Nephron progenitor cell (in vitro differentiated cells): ENCODE measurements at regions not wholly inside any gene's neighbourhood (a gene's known extent, or its start where the extent isn't known, plus 50 kb on each side); places are given as distances from the start of the nearest gene placed in this dataset.

ENCODE experiments used
- DNase-seq: peaks from one replicate; pipeline ENCODE4 v3.0.0; 2021
- H3K27ac Mint-ChIP-seq: 2 replicates; pipeline ENCODE4 v1.8.0; 2021; ENCODE audit warnings: mild to moderate bottlenecking, moderate library complexity, mixed read lengths
- H3K27me3 Mint-ChIP-seq: 2 replicates; pipeline ENCODE4 v1.8.0; 2021; ENCODE audit warnings: mild to moderate bottlenecking, low read depth, mixed read lengths; ENCODE audit not compliant: poor library complexity
- H3K36me3 Mint-ChIP-seq: 2 replicates; pipeline ENCODE4 v1.8.0; 2021; ENCODE audit warnings: low read depth, mixed read lengths
- H3K4me1 Mint-ChIP-seq: 2 replicates; pipeline ENCODE4 v1.8.0; 2021; ENCODE audit warnings: mixed read lengths
- H3K4me3 Mint-ChIP-seq: 2 replicates; pipeline ENCODE4 v1.8.0; 2021; ENCODE audit warnings: mild to moderate bottlenecking, moderate library complexity, mixed read lengths
- H3K9me3 Mint-ChIP-seq: 2 replicates; pipeline ENCODE4 v1.8.0; 2021; ENCODE audit warnings: mild to moderate bottlenecking, moderate library complexity, mixed read lengths
- TF ChIP-seq, protein P1 (sequence below): fragments of 200-600 bp; sonication (generic); IDR thresholded peaks from 2 replicates; pipeline ENCODE4 v1.5.0; 2021; ENCODE audit warnings: antibody characterized with exemption

DNA sequence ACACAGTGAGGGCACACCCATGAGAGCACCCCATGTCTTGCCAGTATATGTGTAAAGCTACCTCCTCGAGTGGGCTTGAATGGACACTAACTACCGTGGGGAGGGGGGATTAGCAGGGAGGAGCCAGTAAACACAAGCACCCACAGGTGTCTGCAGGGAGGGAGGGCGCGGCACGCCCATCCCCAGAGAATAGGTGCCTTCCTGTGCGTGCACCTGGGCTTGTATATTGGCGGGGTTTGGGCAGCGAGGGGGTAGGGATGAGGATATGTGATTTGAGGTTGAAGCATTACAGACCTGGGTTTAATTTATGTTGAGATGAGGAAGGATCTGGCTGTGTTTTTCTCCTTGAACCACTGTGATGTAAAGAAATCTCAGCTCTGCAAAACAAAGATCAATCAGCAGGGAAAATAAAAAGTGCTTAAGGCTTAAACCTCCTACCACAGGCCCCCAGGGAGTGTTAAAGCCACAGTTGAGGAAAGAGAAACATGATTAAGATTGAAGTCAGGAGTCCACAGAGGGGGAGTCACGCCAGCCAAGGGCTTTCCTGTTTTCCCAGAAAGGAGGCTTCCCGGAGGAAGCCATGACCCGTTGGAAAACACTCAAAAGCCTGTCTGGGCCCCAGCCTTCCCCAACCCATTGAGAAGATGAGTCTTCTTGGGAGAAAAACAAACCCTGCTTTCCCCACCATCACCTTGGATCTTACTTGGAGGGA is 80.0 kb downstream of the CAMK2N1 start:
- peaks cover 96% of the 10 kb centered on the region for H3K27me3 Mint-ChIP-seq
- no peak for DNase-seq
- no peaks in the 10 kb centered on the region for H3K36me3 Mint-ChIP-seq
- H3K4me1 Mint-ChIP-seq = peaks cover 13% of the 10 kb centered on the region
- TF ChIP-seq, protein P1, sequence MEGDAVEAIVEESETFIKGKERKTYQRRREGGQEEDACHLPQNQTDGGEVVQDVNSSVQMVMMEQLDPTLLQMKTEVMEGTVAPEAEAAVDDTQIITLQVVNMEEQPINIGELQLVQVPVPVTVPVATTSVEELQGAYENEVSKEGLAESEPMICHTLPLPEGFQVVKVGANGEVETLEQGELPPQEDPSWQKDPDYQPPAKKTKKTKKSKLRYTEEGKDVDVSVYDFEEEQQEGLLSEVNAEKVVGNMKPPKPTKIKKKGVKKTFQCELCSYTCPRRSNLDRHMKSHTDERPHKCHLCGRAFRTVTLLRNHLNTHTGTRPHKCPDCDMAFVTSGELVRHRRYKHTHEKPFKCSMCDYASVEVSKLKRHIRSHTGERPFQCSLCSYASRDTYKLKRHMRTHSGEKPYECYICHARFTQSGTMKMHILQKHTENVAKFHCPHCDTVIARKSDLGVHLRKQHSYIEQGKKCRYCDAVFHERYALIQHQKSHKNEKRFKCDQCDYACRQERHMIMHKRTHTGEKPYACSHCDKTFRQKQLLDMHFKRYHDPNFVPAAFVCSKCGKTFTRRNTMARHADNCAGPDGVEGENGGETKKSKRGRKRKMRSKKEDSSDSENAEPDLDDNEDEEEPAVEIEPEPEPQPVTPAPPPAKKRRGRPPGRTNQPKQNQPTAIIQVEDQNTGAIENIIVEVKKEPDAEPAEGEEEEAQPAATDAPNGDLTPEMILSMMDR = no peak
- no peak overlapping the region for H3K4me3 Mint-ChIP-seq
- no peaks in the 10 kb centered on the region for H3K9me3 Mint-ChIP-seq
- no peak overlapping the region for H3K27ac Mint-ChIP-seq

DNA sequence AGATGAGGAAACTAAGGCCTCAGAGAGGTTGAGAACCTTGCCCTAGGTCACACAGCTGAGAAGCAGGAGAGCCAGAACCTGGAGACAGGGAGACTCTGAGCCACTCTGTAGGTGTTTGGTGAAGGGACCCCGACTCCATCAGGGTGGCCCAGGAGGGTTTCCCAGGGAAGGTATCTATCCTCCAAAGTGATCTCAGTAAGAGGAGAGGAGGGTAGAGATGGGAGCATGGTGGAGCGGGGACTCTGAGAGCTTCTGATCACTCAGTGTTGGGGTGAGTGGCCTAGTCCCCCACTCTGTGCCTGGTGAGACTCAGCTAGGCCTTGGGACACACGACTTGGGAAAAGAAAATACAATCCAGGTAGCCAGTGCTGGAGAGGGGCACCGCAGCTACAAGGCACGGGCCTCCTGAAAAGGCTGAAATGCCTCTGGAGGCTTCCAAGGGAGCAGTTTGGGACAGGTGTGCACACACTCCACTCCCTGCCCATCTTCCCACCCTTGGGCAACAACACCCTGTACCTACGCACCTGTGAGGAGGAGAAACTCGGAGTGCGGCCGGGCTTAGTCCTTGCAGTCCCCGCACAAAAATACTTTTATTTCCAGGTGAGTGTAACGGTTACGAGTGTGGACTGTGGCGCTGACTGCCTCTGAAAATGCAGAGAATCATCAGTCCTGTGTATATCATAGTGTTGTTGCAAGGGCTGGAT is 80.8 kb downstream of the CAMK2N1 start:
- Mint-ChIP-seq H3K9me3 (no peaks in the 10 kb centered on the region), H3K4me3 (no peak overlapping the region), H3K27ac (no peak overlapping the region)

More for the DNA sequence above, 80.8 kb downstream of the CAMK2N1 start:
- TF ChIP-seq, protein P1 = no peak
- H3K36me3 Mint-ChIP-seq = no peaks in the 10 kb centered on the region
- H3K4me1 Mint-ChIP-seq = peaks cover 13% of the 10 kb centered on the region
- peaks cover 99% of the 10 kb centered on the region for H3K27me3 Mint-ChIP-seq
- DNase-seq = no peak
